Tibial nerve (tissue), 4 donors: ENCODE measurements at regions not wholly inside any gene's neighbourhood (a gene's known extent, or its start where the extent isn't known, plus 50 kb on each side); places are given as distances from the start of the nearest gene placed in this dataset.

Experiments
- CTCF ChIP-seq, 5 experiments: fragments of 200-600 bp in 3 of 5; fragments of 450-650 bp in 2 of 5; sonication (generic) in 3 of 5; IDR thresholded peaks; one replicate each; pipeline ENCODE4 v1.5.1; 2016 to 2019; ENCODE audit warnings: antibody characterized with exemption in 5 of 5, mild to moderate bottlenecking in 3 of 5, moderate library complexity in 2 of 5
- EP300 ChIP-seq, 2 donors: sonication (generic); formaldehyde crosslinking; IDR thresholded peaks; one replicate each; pipeline ENCODE4 v1.6.1; 2017; ENCODE audit warnings: antibody characterized with exemption in 2 of 2, mild to moderate bottlenecking in 1 of 2
- POLR2A ChIP-seq, 2 donors: fragments of 450-650 bp; IDR thresholded peaks; one replicate each; pipeline ENCODE4 v1.6.1; 2017; ENCODE audit warnings: antibody characterized with exemption in 2 of 2, mild to moderate bottlenecking in 2 of 2, moderate library complexity in 2 of 2

- TF ChIP-seq CTCF (IDR thresholded peaks at IDR 0.05), result no peak
- no peak for TF ChIP-seq POLR2A (IDR thresholded peaks at IDR 0.05)
- TF ChIP-seq EP300 (IDR thresholded peaks at IDR 0.05), result no peak
These were observed 557.0 kb downstream of the FGF9 start for GRCh38 chr13:22227895-22228294.
